ENCODE measurements at regions not wholly inside any gene's neighbourhood (a gene's known extent, or its start where the extent isn't known, plus 50 kb on each side); places are given as distances from the start of the nearest gene placed in this dataset.

DNA sequence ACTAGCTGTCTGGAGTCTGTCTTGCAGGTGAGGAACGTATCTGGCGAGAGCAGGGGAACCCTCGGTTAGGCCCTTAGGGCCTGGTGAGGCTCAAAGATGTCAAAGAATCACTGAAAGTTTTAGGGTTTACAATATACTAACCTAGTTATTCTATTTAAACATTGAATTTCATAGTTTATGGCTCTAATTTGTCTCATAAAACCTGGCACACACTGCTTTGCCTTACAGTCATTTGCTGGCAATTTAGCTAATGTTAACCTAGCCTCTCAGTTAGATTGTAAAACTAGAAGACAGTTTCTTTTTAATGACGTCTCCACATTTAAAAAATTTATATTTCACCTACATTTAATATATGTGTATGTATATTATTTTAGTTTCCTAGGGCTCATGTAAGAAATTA, 89.6 kb upstream of the DOCK10 start:
- DNase-seq = no peak

- DNase-seq = no peak
Observed at GRCh38 chr2:225130093-225130492, 87.8 kb upstream of the DOCK10 start.

GRCh38 chr2:225124311-225125017, 82.2 kb upstream of the DOCK10 start:
- no peak for DNase-seq

- DNase-seq = peak; percentile 33
Observed at GRCh38 chr2:225122583-225123486, 80.6 kb upstream of the DOCK10 start.

DNA sequence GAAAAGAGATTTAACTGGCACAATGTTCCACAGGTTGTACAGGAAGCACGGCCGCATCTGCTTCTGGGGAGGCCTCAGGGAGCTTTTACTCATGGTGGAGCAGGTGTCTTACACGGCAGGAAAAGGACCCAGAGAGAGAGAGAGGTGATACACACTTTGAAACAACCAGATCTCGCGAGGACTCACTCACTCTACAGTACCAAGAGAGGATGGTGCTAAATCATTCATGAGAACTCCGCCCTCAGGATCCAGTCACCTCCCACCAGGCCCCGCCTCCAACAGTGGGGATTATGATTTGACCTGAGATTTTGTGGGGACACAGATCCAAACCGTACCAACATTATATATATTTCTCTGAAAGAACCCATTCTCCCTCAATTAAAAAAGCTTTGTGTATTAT, 79.7 kb upstream of the DOCK10 start:
- DNase-seq = no peak

- DNase-seq = no peak
Observed at GRCh38 chr2:225120186-225120585, 77.9 kb upstream of the DOCK10 start.

DNA sequence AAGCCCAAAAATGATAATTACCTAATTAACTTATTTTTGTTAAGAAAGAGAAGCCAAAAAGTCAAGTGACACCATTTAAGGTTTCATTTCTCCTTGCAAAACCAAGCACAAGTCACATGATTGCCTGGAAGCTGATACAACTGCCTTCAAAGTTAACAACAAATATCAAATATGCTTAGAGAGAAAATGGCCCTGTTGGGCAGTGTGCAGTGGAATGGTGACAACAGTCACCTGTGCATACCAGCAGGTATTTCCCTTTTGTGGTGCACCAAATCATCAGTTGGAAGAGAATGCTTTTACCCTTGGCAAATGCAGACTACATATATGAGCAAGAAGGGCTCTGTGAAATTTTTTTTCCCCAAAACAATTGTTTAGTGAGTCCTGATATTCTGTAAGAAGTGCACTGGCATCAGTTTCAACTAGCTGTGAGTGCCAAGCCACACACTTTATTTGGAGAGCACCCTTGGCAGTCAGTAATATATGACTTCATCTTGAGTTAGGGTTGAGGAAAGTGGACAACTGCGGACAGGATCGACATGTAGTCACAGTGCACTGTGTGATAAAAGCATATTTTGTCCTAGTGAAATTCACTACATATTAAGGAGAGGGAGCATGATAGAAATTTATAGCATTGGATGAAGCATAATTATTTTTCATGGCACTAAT, 74.9 kb upstream of the DOCK10 start:
- no peak for DNase-seq

DNA sequence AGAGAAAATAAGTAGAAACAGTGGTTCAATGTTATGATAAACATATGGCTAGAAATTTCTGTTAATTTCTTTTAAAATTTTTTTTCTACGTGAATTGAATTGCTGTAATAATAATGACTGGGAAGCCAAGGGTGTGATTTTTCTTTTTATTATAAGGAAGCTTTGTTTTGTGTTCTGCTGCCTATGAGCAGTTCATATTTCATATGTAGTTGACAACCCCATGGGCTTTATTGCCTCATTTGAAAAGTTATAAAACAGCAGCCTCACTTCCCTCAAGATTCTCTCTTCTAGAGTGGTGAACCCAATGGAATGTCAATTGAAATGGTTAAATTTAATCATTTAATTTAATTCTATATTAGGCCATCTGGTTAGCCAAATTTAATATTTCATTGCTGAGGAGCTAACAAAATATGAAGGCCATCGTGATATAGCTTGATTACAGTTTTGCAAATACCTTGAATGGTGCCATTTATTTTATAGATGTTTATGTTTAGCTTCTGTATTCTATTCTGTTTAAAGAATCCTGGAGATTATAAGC, 72.6 kb upstream of the DOCK10 start:
- DNase-seq = no peak

DNA sequence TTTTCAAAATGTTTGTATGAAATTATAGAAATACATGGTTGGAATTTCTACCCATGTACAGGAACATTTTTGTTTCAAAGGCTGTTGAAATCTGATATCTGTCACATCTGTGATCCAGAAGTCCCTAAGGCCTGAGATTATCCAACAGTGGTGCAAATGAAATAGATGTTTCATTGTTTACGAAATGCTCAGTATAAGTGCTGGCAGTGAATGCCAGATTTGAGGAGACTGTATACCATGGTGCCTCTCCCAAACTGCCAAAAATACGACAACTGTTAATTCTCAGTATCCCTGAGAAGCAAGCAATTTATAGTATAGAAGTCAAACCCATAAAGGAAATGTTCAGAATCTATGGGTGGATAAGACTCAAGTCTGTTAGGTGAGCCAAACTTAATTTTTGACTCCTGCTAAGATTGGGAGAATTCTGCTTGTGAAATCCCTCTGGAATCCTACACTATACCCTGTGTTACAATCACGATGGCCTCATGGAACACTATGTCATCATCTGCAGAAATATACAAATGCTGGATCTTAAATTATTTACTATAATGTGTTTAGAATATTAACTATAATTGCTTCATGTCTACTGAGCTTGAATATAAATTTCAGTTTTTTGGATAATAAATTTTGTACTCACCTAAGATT, 71.2 kb upstream of the DOCK10 start:
- DNase-seq = no peak

DNA sequence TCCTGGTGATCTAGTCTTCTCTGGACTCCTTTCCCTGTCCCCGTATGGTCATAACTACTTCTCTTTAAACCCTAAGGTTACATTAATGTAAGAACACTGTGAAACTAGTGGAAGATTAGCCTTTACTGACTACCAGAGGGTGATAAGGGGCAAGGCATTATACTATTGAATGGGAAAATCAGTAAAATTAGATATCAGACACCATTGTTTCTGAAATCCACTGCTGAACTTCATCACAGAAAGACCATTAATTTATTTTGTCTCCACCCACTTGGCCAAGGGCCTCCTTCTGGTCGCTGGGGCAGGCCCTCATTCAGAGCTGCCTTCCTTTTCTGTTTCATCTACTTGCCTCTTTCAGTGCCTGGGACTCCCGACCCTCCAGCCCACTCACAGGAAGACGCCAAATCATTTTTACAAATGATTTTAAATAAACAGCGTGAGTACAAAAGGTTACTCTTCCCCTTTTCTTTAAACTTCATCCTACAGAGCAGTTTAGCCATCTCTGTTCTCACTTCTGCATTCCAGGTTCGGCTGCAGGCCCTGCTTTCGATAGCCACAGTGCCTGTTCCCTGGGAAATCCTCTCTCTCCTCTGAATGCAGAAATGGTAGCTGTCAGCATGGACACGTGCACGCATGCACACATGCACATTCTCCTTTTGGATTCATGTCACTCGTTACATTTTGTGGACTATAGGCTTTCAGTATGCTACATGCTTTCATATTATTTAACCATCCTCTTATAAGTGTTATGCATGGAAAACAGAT, 70.3 kb upstream of the DOCK10 start:
- DNase-seq = no peak

DNA sequence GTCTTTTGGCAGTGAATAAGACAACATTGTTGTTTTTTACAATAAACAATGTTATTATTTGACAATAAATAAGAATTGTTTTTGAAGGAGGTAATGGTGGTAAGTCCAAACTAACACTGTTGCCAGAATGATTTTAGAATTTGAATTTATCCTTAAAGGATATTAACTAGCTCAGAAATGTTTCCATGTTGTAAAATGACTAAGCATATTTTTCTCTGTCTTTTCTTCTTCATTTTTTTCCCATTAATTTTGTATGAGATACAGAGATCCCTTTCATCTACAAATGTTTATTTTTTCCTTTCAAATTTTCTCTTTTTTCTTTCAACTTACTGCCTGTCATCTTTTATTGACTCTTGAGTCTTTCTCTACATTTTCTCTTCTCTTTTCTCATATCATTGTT, 66.5 kb upstream of the DOCK10 start:
- DNase-seq = no peak

DNA sequence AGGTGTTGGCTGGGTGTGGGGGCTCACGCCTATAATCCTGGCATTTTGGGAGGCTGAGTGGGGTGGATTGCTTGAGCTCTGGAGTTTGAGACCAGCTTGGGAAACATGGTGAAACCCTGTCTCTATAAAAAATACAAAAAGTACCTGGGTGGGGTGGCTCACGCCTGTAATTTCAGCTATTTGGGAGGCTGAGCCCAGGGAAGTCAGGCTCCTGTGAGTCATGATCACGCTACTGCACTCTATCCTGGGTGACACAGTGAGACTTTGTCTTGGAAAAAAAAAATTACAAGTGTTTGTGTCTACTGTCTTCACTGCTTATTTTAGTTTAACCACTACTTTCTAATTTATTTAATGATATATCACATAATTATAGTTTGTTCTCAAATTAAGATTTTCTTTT, 62.7 kb upstream of the DOCK10 start:
- no peak for DNase-seq

DNA sequence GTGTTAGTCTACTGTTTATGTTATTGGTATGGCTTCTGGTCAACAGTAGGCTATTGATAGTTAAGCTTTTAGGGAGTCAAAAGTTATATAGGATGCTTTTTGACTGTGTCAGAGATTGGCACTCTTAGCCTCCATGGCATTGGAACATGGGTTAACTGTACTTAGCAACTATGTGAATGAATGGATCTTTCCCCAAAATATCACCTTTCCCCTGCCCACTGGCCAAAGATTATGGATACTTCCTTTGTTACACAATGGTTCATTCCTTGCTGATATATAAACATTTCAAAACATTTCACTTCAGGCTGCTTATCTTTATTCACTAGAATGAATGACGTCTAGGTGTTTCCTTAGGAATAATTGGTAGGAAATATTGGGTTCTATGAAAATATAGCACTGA, 62.1 kb upstream of the DOCK10 start:
- no peak for DNase-seq

DNA sequence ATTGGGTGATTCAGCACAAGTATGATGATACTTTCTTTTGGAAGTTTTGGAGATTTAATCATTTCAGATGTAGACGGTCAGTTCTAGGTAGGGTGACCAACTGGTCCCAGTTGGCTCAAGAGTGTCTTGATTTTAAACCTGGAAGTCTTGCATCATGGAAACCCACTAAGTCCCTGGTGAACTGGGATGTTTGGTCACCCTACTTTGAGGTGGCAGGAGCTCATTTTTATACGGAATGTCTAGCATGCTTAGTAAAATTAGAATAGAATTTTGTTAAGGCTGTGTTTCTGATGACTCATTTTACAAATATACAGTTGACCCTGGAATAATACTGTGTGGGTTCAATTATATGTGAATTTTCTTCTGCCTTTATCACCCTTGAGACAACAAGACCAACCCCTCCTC, 61.5 kb upstream of the DOCK10 start:
- DNase-seq = no peak

DNA sequence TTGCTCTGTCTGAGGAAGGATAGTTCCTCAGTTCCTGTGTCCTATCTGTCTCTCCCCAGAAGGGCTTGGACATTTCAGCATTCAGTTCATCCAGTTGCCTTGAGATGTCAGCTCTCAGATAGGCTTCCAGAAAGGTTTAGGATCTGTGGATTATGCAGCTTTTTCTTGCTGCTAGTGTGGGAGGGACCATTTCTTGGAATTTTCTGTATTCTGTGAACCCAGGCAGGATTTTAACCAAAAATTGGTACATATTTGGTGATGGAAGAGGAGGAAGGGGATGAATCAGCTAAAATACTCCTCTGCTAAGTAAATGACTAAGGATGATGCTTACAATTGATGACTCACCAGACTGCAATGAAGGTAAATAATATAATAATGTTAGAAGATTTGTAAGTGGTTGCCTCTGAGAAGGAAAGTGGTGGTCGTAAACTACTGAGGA, 58.6 kb upstream of the DOCK10 start:
- DNase-seq = no peak

GRCh38 chr2:225100269-225100668, 58.0 kb upstream of the DOCK10 start:
- no peak for DNase-seq

- DNase-seq = no peak
Observed at GRCh38 chr2:225097035-225097434, 54.8 kb upstream of the DOCK10 start.

All from activated CD4-positive, alpha-beta T cell treated with anti-CD3 and anti-CD28 coated beads, Interleukin-2, Interleukin-6, amounts not matched to agents 100 ng/mL and 50 ng/mL, durations not matched to agents 16 hours and 8 hours (primary cell).